PC-3 (cell line): ENCODE measurements at regions not wholly inside any gene's neighbourhood (a gene's known extent, or its start where the extent isn't known, plus 50 kb on each side); places are given as distances from the start of the nearest gene placed in this dataset.

Experiments used
- ATAC-seq: fragments of 200-7000 bp; cut with Tn5 transposase; 2 replicates; pipeline ENCODE4 v1.9.1; 2020; ENCODE audit warnings: mild to moderate bottlenecking, moderate library complexity
- BruUV-seq: library from RNA; stranded (reverse); fragments of 400-500 nt; replicated peaks from 2 replicates; lab custom pipeline; 2021; lab: Mats Ljungman, UMichigan
- CTCF ChIA-PET: fragments of 300-600 bp; sonication (Branson Sonifier 250); formaldehyde crosslinking; loops from one replicate; lab custom pipeline; 2022; ENCODE audit warnings: antibody characterized with exemption; lab: Charles Lee
- POLR2A ChIA-PET: fragments of 300-600 bp; sonication (Branson Sonifier 250); formaldehyde crosslinking; loops from one replicate; lab custom pipeline; 2022; ENCODE audit warnings: antibody characterized with exemption; ENCODE audit not compliant: unreplicated experiment; lab: Charles Lee
- DNase-seq: peaks from one replicate; pipeline ENCODE4 v3.0.0-alpha.2; 2015
- H2AFZ ChIP-seq: fragments of 300-600 bp; sonication (generic); 2 replicates; pipeline ENCODE4 v1.6.0; 2016; ENCODE audit warnings: antibody characterized with exemption, low read length
- H3F3A ChIP-seq: fragments of 300-600 bp; sonication (generic); one replicate; pipeline ENCODE4 v1.6.0; 2017; ENCODE audit warnings: antibody characterized with exemption, low read length, control low read depth, mild to moderate bottlenecking; ENCODE audit not compliant: unreplicated experiment
- H3K27ac ChIP-seq: fragments of 300-600 bp; sonication (generic); 2 replicates; pipeline ENCODE4 v1.5.1; 2016; ENCODE audit warnings: mild to moderate bottlenecking, low read length
- H3K27me3 ChIP-seq: fragments of 300-600 bp; sonication (generic); 2 replicates; pipeline ENCODE4 v1.6.1; 2016; ENCODE audit warnings: low read length, mixed read lengths
- H3K36me3 ChIP-seq: fragments of 300-600 bp; sonication (generic); 2 replicates; pipeline ENCODE4 v1.6.1; 2016; ENCODE audit warnings: low read depth, mixed run types, low read length, mixed read lengths
- H3K4me1 ChIP-seq: fragments of 300-600 bp; sonication (generic); 2 replicates; pipeline ENCODE4 v1.5.1; 2016; ENCODE audit warnings: low read length; ENCODE audit not compliant: insufficient read depth
- H3K4me2 ChIP-seq: fragments of 300-600 bp; sonication (generic); 2 replicates; pipeline ENCODE4 v1.6.0; 2016; ENCODE audit warnings: low read length
- H3K4me3 ChIP-seq: fragments of 300-600 bp; sonication (generic); 2 replicates; pipeline ENCODE4 v1.5.1; 2016; ENCODE audit warnings: mild to moderate bottlenecking, low read length, mixed read lengths
- H3K79me2 ChIP-seq: fragments of 300-600 bp; sonication (generic); 2 replicates; pipeline ENCODE4 v1.6.1; 2017; ENCODE audit warnings: low read length, mixed read lengths
- H3K9ac ChIP-seq: fragments of 300-600 bp; sonication (generic); 2 replicates; pipeline ENCODE4 v1.6.0; 2016; ENCODE audit warnings: mild to moderate bottlenecking, low read length
- H3K9me2 ChIP-seq: fragments of 300-600 bp; sonication (generic); replicated peaks from 2 replicates; pipeline ENCODE4 v1.6.1; 2016; ENCODE audit warnings: mixed run types, low read length, mixed read lengths
- H3K9me3 ChIP-seq: fragments of 300-600 bp; sonication (generic); 2 replicates; pipeline ENCODE4 v1.6.1; 2016; ENCODE audit warnings: low read length, mixed read lengths
- H4K20me1 ChIP-seq: fragments of 300-600 bp; sonication (generic); 2 replicates; pipeline ENCODE4 v1.6.1; 2016; ENCODE audit warnings: low read length, mixed read lengths
- CTCF ChIP-seq: fragments of 300-600 bp; sonication (generic); conservative IDR thresholded peaks from 2 replicates; pipeline ENCODE4 v1.5.1; 2017; ENCODE audit warnings: antibody characterized with exemption, low read depth, mild to moderate bottlenecking, low read length
- EZH2 ChIP-seq: fragments of 300-600 bp; sonication (generic); IDR thresholded peaks from one replicate; pipeline ENCODE4 v1.6.1; 2017; ENCODE audit warnings: antibody characterized with exemption, mild to moderate bottlenecking, low read length; ENCODE audit not compliant: unreplicated experiment
- EZH2phosphoT487 ChIP-seq: fragments of 300-600 bp; sonication (generic); IDR thresholded peaks from 2 replicates; pipeline ENCODE4 v1.6.1; 2018; ENCODE audit warnings: mild to moderate bottlenecking, antibody characterized with exemption, low read length, borderline replicate concordance
- intact Hi-C: fragments of 100-400 bp; cut with micrococcal nuclease; formaldehyde crosslinking; loops from 2 replicates; pipeline ENCODE4 v1.9.0; 2023

GRCh38 chr20:23287354-23288190 lies 63.0 kb upstream of the NXT1 start:
- BruUV-seq, result no TSS peak
- Histone ChIP-seq H4K20me1 (no peaks in the 10 kb centered on the region), H2AFZ (no peak overlapping the region), H3K27me3 (peaks cover 58% of the 10 kb centered on the region), H3K36me3 (no peaks in the 10 kb centered on the region), H3K9ac (no peak overlapping the region), H3K79me2 (no peaks in the 10 kb centered on the region), H3K9me2 (no peaks in the 10 kb centered on the region), H3F3A (no peaks in the 10 kb centered on the region), H3K4me1 (no peaks in the 10 kb centered on the region), H3K27ac (no peak overlapping the region), H3K9me3 (no peaks in the 10 kb centered on the region), H3K4me3 (no peak overlapping the region), H3K4me2 (no peak overlapping the region)
- intact Hi-C loops, result no loop called here
- DNase-seq, result no peak
- POLR2A ChIA-PET, result no interaction called here
- CTCF ChIA-PET, result no interaction called here
- no peak for ATAC-seq
- TF ChIP-seq EZH2phosphoT487, result no peak

GRCh38 chr20:23286346-23286745 lies 64.2 kb upstream of the NXT1 start:
- POLR2A ChIA-PET, result no interaction called here
- no peaks in the 10 kb centered on the region for H3K4me1 ChIP-seq
- intact Hi-C loops, result no loop called here
- H4K20me1 ChIP-seq, result no peaks in the 10 kb centered on the region
- no peak overlapping the region for H3K27ac ChIP-seq
- DNase-seq, result no peak
- no peaks in the 10 kb centered on the region for H3K9me3 ChIP-seq
- TF ChIP-seq EZH2, result no peak
- H2AFZ ChIP-seq, result no peak overlapping the region
- CTCF ChIA-PET, result no interaction called here
- H3K79me2 ChIP-seq, result no peaks in the 10 kb centered on the region
- no peak overlapping the region for H3K4me3 ChIP-seq
- H3K9ac ChIP-seq, result no peak overlapping the region
- H3K27me3 ChIP-seq, result peaks cover 58% of the 10 kb centered on the region
- no peaks in the 10 kb centered on the region for H3K36me3 ChIP-seq
- no peaks in the 10 kb centered on the region for H3K9me2 ChIP-seq
- no peaks in the 10 kb centered on the region for H3F3A ChIP-seq
- no peak for ATAC-seq
- no TSS peak for BruUV-seq
- H3K4me2 ChIP-seq, result no peak overlapping the region

- no peak for DNase-seq
- intact Hi-C loops, result no loop called here
These were observed 65.1 kb upstream of the NXT1 start for GRCh38 chr20:23285536-23285935.

More at GRCh38 chr20:23285536-23285935, 65.1 kb upstream of the NXT1 start:
- Histone ChIP-seq H3K36me3 (no peaks in the 10 kb centered on the region), H3K4me1 (no peaks in the 10 kb centered on the region), H2AFZ (no peak overlapping the region), H3K4me3 (no peak overlapping the region), H3F3A (no peaks in the 10 kb centered on the region), H3K27me3 (peaks cover 49% of the 10 kb centered on the region), H3K4me2 (no peak overlapping the region), H4K20me1 (no peaks in the 10 kb centered on the region), H3K9ac (no peak overlapping the region), H3K27ac (no peak overlapping the region), H3K79me2 (no peaks in the 10 kb centered on the region), H3K9me2 (no peaks in the 10 kb centered on the region), H3K9me3 (no peaks in the 10 kb centered on the region)
- POLR2A ChIA-PET, result no interaction called here
- CTCF ChIA-PET, result no interaction called here
- ATAC-seq, result no peak
- TF ChIP-seq EZH2phosphoT487 (no peak), EZH2 (no peak), CTCF (no peak)
- BruUV-seq, result no TSS peak
